Endothelial cell of umbilical vein (primary cell): ENCODE measurements at regions not wholly inside any gene's neighbourhood (a gene's known extent, or its start where the extent isn't known, plus 50 kb on each side); places are given as distances from the start of the nearest gene placed in this dataset.
"Not testable (repeated sequence)": the region's sequence is repeated elsewhere in the genome, so short reads cannot be mapped to it uniquely, and the experiment has no call there.

Experiments
- CTCF ChIP-seq, 2 donors: IDR thresholded peaks; 1 replicate in 1 of 2; 2 replicates in 1 of 2; pipeline ENCODE4 v1.5.1; 2011; ENCODE audit warnings: low read length in 2 of 2, mild to moderate bottlenecking in 2 of 2, moderate library complexity in 2 of 2, control low read depth in 1 of 2, inconsistent platforms in 1 of 2, low read depth in 1 of 2; ENCODE audit not compliant: insufficient read depth in 1 of 2; ENCODE audit errors: extremely low read depth in 1 of 2
- EZH2 ChIP-seq: IDR thresholded peaks from 2 replicates; pipeline ENCODE4 v1.6.1; 2012; ENCODE audit warnings: borderline replicate concordance, low read depth, mild to moderate bottlenecking, moderate library complexity, low read length, inconsistent platforms; ENCODE audit not compliant: severe bottlenecking
- FOS ChIP-seq: IDR thresholded peaks from 2 replicates; pipeline ENCODE4 v1.6.1; 2011; ENCODE audit warnings: mild to moderate bottlenecking, low read length, moderate library complexity, borderline replicate concordance; ENCODE audit not compliant: insufficient read depth
- GATA2 ChIP-seq: IDR thresholded peaks from 2 replicates; pipeline ENCODE4 v1.7.0; 2011; ENCODE audit warnings: low read depth, mild to moderate bottlenecking, moderate library complexity, mixed read lengths, low read length; ENCODE audit not compliant: insufficient read length, insufficient read depth
- MAX ChIP-seq: IDR thresholded peaks from 2 replicates; pipeline ENCODE4 v1.6.1; 2011; ENCODE audit not compliant: insufficient read depth, insufficient read length

- not testable (repeated sequence) for TF ChIP-seq CTCF (IDR thresholded peaks at IDR 0.05; ENCODE audit: extremely low read depth in 1 of 2, insufficient read depth in 1 of 2, low read depth in 1 of 2, low read length in 2 of 2); FOS; EZH2; MAX; GATA2
Observed at GRCh38 chr12:9336375-9337011, 128.3 kb upstream of the PZP start.
